ENCODE measurements at regions not wholly inside any gene's neighbourhood (a gene's known extent, or its start where the extent isn't known, plus 50 kb on each side); places are given as distances from the start of the nearest gene placed in this dataset.
"Not testable (repeated sequence)": the region's sequence is repeated elsewhere in the genome, so short reads cannot be mapped to it uniquely, and the experiment has no call there.

DNA sequence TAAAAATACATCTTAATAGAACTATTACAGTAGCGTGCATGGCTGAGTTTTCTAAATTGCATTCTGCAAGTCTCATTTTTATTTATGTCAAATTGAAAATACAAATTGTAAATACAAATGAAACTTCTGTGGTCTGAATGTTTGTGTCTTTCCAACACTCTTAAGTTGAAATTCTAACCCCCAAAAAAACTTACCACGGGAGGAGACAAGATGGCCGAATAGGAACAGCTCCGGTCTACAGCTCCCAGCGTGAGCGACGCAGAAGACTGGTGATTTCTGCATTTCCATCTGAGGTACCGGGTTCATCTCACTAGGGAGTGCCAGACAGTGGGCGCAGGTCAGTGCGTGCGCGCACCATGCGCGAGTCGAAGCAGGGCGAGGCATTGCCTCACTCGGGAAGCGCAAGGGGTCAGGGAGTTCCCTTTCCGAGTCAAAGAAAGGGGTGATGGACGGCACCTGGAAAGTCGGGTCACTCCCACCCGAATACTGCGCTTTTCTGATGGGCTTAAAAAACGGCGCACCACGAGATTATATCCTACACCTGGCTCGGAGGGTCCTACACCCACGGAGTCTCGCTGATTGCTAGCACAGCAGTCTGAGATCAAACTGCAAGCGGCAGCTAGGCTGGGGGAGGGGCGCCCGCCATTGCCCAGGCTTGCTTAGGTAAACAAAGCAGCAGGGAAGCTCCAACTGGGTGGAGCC lies 83.9 kb upstream of the PAM start:
- H3K9me3 ChIP-seq (ENCODE audit: control insufficient read depth, insufficient read depth, low read length); H3K4me1 ChIP-seq (ENCODE audit: control insufficient read depth, insufficient read depth, low read length); H3K27me3 ChIP-seq (ENCODE audit: control insufficient read depth, insufficient read depth, low read length); H3K36me3 ChIP-seq (ENCODE audit: control insufficient read depth, insufficient read depth, low read length): not testable (repeated sequence)
- peak overlapping the region; percentile 64 for H3K4me3 ChIP-seq (ENCODE audit: low read depth, low read length)
- peak overlapping the region; percentile 41 for H3K9ac ChIP-seq (ENCODE audit: low read depth, low read length)

DNA sequence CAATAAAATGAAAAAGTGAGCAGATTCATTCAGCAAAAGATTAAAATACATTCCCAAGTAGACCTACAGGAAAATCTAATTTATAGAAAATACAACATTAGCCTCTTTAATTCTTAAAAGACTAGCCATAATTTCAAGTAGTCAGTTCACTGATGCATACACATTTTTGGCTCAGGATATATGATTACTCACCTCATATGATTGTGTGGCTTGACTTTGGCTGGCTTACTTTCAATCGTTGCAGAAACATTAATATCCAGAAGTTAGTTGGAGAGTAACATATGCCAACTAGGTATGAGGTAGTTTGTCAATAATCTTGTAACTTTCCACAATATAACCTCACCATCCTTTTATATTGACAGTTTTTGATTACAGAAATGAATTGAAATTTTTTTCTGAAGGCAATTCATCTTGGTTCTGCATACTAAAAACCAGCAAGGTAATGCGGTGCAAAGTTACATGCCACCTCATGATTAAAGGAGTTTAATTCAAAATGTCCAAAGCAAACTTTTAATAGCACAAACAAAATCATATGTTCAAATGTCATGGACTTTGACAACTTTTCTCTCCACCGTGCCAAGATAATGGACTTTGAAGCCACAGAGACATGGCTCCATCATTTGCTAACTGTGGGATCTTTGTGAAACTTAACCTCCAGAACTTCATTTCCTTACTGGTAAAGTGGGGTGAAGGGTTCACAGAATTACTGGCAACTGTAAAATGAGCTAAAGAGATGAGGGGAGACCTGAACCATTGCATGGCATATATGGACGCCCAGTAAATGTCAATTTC lies 76.6 kb upstream of the PAM start:
- H3K36me3 ChIP-seq (ENCODE audit: control insufficient read depth, insufficient read depth, low read length), result no peaks in the 10 kb centered on the region
- H3K4me3 ChIP-seq (ENCODE audit: low read depth, low read length), result no peak overlapping the region
- no peaks in the 10 kb centered on the region for H3K4me1 ChIP-seq (ENCODE audit: control insufficient read depth, insufficient read depth, low read length)
- H3K9me3 ChIP-seq (ENCODE audit: control insufficient read depth, insufficient read depth, low read length), result no peaks in the 10 kb centered on the region
- no peaks in the 10 kb centered on the region for H3K27me3 ChIP-seq (ENCODE audit: control insufficient read depth, insufficient read depth, low read length)
- no peak overlapping the region for H3K9ac ChIP-seq (ENCODE audit: low read depth, low read length)

DNA sequence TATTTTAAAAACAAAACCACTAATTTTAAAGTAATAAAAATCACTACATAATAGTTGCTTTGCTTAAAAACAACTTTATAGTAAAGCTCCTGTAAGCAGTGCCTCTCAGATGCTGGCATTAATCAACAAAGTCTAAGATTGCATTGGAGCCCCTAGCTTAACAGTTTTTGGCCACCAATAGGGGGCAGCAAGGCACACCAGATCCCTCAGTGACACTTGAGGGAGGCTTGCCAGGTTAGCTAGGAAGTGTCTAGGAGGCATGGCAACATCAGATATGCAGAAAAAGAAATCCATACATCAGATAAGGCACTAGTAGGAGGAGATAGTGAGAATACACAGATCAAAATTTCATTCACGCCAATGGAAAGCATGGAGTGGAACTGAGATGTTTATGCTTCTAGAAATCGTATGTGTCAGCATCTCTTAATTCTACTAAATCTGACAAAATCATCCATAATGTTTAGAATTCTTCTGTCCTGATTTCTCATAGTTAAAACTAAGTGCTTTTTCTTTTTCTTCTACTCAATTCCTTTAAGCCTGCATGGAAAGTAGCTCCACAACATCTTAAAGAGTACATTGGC lies 73.6 kb upstream of the PAM start:
- no peak overlapping the region for H3K4me3 ChIP-seq (ENCODE audit: low read depth, low read length)
- no peak overlapping the region for H3K9ac ChIP-seq (ENCODE audit: low read depth, low read length)
- no peaks in the 10 kb centered on the region for H3K9me3 ChIP-seq (ENCODE audit: control insufficient read depth, insufficient read depth, low read length)
- H3K27me3 ChIP-seq (ENCODE audit: control insufficient read depth, insufficient read depth, low read length), result no peaks in the 10 kb centered on the region
- H3K4me1 ChIP-seq (ENCODE audit: control insufficient read depth, insufficient read depth, low read length), result no peaks in the 10 kb centered on the region
- no peaks in the 10 kb centered on the region for H3K36me3 ChIP-seq (ENCODE audit: control insufficient read depth, insufficient read depth, low read length)

DNA sequence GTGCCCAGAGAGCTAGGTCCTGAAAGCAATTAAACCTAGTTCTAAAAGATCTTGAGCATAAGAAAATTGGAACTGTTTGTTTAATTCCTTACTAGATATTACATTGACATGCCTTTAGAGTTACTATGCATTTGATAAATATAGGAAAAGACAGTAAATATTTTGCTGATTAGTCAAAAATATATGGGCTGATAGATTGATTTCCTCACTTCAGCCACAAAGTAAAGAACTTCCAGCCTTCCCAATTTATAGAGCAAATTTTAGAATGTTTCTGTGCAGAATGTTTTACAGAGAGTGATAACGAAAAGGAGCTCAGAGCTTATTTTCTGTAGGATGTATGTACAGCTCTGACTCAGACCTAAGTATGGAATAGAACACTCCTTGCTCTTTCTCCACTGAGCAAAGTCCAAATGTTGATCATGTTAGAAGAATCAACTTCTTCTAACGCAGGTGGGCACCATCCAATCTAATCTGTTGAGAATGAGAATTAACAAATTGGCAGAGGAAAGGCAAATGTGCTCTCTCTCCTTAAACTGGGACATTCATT lies 72.9 kb upstream of the PAM start:
- no peak overlapping the region for H3K4me3 ChIP-seq (ENCODE audit: low read depth, low read length)
- H3K36me3 ChIP-seq (ENCODE audit: control insufficient read depth, insufficient read depth, low read length), result no peaks in the 10 kb centered on the region
- no peaks in the 10 kb centered on the region for H3K4me1 ChIP-seq (ENCODE audit: control insufficient read depth, insufficient read depth, low read length)
- no peaks in the 10 kb centered on the region for H3K9me3 ChIP-seq (ENCODE audit: control insufficient read depth, insufficient read depth, low read length)
- H3K27me3 ChIP-seq (ENCODE audit: control insufficient read depth, insufficient read depth, low read length), result no peaks in the 10 kb centered on the region
- no peak overlapping the region for H3K9ac ChIP-seq (ENCODE audit: low read depth, low read length)

DNA sequence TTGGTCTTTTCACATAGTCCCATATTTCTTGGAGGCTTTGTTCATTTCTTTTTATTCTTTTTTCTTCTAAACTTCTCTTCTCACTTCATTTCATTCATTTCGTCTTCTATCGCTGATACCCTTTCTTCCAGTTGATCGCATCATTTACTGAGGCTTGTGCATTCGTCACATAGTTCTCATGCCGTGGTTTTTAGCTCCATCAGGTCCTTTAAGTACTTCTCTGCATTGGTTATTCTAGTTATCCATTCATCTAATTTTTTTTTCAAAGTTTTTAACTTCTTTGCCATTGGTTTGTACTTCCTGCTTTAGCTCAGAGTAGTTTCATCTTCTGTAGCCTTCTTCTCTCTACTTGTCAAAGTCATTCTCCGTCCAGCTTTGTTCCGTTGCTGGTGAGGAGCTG lies 67.0 kb upstream of the PAM start:
- not testable (repeated sequence) for H3K27me3 ChIP-seq (ENCODE audit: control insufficient read depth, insufficient read depth, low read length); H3K36me3 ChIP-seq (ENCODE audit: control insufficient read depth, insufficient read depth, low read length); H3K4me1 ChIP-seq (ENCODE audit: control insufficient read depth, insufficient read depth, low read length); H3K9ac ChIP-seq (ENCODE audit: low read depth, low read length); H3K9me3 ChIP-seq (ENCODE audit: control insufficient read depth, insufficient read depth, low read length); H3K4me3 ChIP-seq (ENCODE audit: low read depth, low read length)

DNA sequence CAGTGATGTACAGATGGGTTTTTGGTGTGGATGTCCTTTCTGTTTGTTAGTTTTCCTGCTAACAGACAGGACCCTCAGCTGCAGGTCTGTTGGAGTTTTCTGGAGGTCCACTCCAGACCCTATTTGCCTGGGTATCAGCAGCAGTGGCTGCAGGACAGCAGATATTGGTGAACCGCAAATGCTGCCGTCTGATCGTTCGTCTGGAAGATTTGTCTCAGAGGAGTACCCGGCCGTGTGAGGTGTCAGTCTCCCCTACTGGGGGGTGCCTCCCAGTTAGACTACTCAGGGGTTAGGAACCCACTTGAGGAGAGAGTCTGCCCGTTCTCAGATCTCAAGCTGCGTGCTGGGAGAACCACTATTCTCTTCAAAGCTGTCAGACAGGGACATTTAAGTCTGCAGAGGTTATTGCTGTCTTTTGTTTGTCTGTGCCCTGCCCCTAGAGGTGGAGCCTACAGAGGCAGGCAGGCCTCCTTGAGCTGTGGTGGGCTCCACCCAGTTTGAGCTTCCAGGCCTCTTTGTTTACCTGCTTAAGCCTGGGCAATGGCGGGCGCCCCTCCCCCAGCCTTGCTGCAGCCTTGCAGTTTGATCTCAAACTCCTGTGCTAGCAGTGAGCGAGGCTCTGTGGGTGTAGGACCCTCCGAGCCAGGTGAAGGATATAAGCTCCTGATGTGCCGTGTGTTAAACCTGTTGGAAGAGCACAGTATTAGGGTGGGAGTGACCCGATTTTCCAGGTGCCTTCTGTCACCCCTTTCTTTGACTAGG lies 66.3 kb upstream of the PAM start:
- H3K36me3 ChIP-seq (ENCODE audit: control insufficient read depth, insufficient read depth, low read length); H3K27me3 ChIP-seq (ENCODE audit: control insufficient read depth, insufficient read depth, low read length); H3K9me3 ChIP-seq (ENCODE audit: control insufficient read depth, insufficient read depth, low read length); H3K9ac ChIP-seq (ENCODE audit: low read depth, low read length); H3K4me3 ChIP-seq (ENCODE audit: low read depth, low read length); H3K4me1 ChIP-seq (ENCODE audit: control insufficient read depth, insufficient read depth, low read length): not testable (repeated sequence)

DNA sequence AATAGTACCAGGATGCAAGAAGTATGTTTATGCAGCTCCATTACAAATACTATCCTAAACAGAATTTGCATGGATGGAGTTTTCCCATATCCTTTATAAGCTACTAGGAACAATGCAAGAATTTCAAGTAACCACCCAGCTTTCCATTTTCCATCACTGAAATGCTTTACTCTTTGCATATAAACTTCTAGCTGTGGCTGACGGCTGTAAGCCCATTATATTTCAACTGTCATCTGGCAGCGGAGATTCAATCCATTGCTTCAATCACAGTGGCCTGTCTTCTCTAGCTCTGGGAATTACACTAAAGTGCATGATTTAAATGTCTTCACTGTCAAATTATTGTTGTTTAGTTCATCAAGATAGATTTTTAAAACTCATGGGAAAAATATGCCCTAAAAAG lies 64.2 kb upstream of the PAM start:
- H3K36me3 ChIP-seq (ENCODE audit: control insufficient read depth, insufficient read depth, low read length), result peaks cover 6% of the 10 kb centered on the region
- no peaks in the 10 kb centered on the region for H3K4me1 ChIP-seq (ENCODE audit: control insufficient read depth, insufficient read depth, low read length)
- no peaks in the 10 kb centered on the region for H3K27me3 ChIP-seq (ENCODE audit: control insufficient read depth, insufficient read depth, low read length)
- no peak overlapping the region for H3K4me3 ChIP-seq (ENCODE audit: low read depth, low read length)
- H3K9ac ChIP-seq (ENCODE audit: low read depth, low read length), result no peak overlapping the region
- no peaks in the 10 kb centered on the region for H3K9me3 ChIP-seq (ENCODE audit: control insufficient read depth, insufficient read depth, low read length)

DNA sequence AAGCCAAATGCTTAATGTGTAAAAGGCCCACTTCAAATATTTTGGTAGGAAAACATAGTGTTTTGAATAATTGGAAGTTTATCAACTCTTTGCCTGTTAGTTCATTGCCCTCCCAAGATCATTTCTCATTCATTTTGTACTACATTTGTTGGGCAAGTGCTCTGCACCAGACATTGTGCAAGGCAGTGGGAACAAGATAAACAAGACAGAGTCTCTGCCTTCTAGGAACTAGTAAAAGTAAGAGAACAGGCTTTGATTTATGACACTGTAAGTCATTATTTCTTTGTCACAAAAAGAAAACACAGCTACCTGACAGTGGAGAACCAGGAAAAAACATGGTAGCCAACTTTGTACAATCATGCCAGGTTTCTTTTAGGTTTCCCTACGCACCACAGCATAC lies 63.7 kb upstream of the PAM start:
- Histone ChIP-seq H3K4me1 (ENCODE audit: control insufficient read depth, insufficient read depth, low read length) (no peaks in the 10 kb centered on the region), H3K9me3 (ENCODE audit: control insufficient read depth, insufficient read depth, low read length) (no peaks in the 10 kb centered on the region), H3K4me3 (ENCODE audit: low read depth, low read length) (no peak overlapping the region), H3K36me3 (ENCODE audit: control insufficient read depth, insufficient read depth, low read length) (peaks cover 6% of the 10 kb centered on the region), H3K27me3 (ENCODE audit: control insufficient read depth, insufficient read depth, low read length) (no peaks in the 10 kb centered on the region), H3K9ac (ENCODE audit: low read depth, low read length) (no peak overlapping the region)

DNA sequence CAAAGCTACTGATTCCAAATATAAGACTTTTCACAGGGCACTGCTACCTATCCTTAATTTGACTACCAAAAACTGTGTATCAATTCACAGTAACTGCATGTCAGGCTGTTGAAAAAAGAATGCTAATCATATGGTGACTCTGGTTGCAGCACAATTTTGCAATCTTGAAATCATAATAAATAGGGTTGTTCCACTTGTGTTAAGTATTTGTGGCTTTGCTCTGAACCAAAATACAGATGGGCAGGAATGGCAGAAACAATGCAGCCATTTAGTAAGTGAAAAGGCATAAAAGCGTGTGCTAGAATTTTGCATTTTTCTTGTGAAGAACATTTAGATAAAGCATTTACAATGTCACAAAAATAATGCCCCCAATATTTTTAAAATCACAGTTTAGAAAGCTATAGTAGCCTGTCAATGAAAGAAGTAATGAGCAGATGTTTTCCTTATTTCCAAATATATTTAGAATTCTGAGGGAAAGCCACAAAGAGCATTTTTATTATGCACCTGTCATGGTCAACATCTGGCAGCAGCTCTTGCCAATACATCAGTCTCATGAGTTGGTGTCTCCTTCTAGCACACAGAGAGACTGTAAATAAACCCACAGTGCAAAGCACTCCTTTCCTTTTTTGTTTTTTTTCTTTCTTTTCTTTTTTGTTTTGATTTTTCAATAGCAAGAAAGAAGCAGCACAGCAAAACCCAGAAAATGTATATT lies 54.8 kb upstream of the PAM start:
- Histone ChIP-seq H3K4me3 (ENCODE audit: low read depth, low read length) (no peak overlapping the region), H3K36me3 (ENCODE audit: control insufficient read depth, insufficient read depth, low read length) (no peaks in the 10 kb centered on the region), H3K9ac (ENCODE audit: low read depth, low read length) (no peak overlapping the region), H3K27me3 (ENCODE audit: control insufficient read depth, insufficient read depth, low read length) (no peaks in the 10 kb centered on the region), H3K9me3 (ENCODE audit: control insufficient read depth, insufficient read depth, low read length) (no peaks in the 10 kb centered on the region), H3K4me1 (ENCODE audit: control insufficient read depth, insufficient read depth, low read length) (no peaks in the 10 kb centered on the region)

DNA sequence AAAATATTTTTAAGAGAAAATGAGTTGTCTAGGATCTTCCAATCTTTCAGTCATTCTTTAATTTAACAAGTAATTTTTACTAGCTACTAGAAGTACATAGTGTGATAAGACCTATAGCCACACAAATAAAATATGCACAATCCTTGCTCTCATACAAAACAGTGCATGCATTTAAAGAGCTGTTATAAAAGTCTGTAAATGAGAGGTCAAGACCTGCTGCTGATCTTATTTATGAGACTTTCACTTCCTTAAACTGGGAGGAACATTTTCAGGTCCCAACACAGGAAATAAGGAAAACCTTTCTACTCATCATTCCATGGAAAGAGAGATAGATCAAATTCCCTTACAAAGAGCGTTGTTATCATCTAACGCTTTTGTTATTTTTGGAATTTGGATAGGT lies 54.2 kb upstream of the PAM start:
- no peaks in the 10 kb centered on the region for H3K9me3 ChIP-seq (ENCODE audit: control insufficient read depth, insufficient read depth, low read length)
- H3K27me3 ChIP-seq (ENCODE audit: control insufficient read depth, insufficient read depth, low read length), result no peaks in the 10 kb centered on the region
- no peaks in the 10 kb centered on the region for H3K4me1 ChIP-seq (ENCODE audit: control insufficient read depth, insufficient read depth, low read length)
- no peaks in the 10 kb centered on the region for H3K36me3 ChIP-seq (ENCODE audit: control insufficient read depth, insufficient read depth, low read length)
- no peak overlapping the region for H3K4me3 ChIP-seq (ENCODE audit: low read depth, low read length)
- no peak overlapping the region for H3K9ac ChIP-seq (ENCODE audit: low read depth, low read length)

DNA sequence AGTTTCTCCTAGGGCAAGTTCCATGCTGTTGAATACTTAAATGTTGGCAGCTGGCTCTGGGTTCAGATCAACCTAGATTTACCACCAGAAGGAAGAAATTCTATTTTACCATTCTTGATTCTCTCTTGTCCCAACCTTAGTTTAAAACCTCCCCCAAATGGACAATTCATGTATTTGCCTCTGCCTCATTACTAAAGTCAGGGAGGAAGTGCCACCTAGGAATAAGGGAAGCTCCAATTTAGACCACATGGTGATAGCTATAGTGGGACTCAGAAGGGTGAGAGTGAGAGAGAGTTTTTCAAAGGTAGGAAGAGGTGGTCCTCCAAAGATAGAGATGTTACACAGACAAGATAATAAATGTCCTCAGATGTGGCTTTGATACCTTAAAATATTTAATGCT lies 53.4 kb upstream of the PAM start:
- Histone ChIP-seq H3K4me1 (ENCODE audit: control insufficient read depth, insufficient read depth, low read length) (no peaks in the 10 kb centered on the region), H3K27me3 (ENCODE audit: control insufficient read depth, insufficient read depth, low read length) (no peaks in the 10 kb centered on the region), H3K9ac (ENCODE audit: low read depth, low read length) (no peak overlapping the region), H3K36me3 (ENCODE audit: control insufficient read depth, insufficient read depth, low read length) (no peaks in the 10 kb centered on the region), H3K9me3 (ENCODE audit: control insufficient read depth, insufficient read depth, low read length) (no peaks in the 10 kb centered on the region), H3K4me3 (ENCODE audit: low read depth, low read length) (no peak overlapping the region)

All from iPS-15b (cell line).